TTC549 (cell line): ENCODE measurements at regions not wholly inside any gene's neighbourhood (a gene's known extent, or its start where the extent isn't known, plus 50 kb on each side); places are given as distances from the start of the nearest gene placed in this dataset.
"Not testable (repeated sequence)": the region's sequence is repeated elsewhere in the genome, so short reads cannot be mapped to it uniquely, and the experiment has no call there.

Experiments used
- FAIRE-seq: peaks from 2 replicates; lab custom pipeline; 2012; peaks lifted over from hg19 to GRCh38; lab: Jason Lieb, UNC

- FAIRE-seq, result no peak
These were observed 350.4 kb upstream of the FSIP2 start for GRCh38 chr2:185388226-185388625.

- FAIRE-seq, result no peak
These were observed 347.1 kb upstream of the FSIP2 start for GRCh38 chr2:185391543-185391942.

GRCh38 chr2:185393091-185393490 lies 345.5 kb upstream of the FSIP2 start:
- FAIRE-seq, result no peak

GRCh38 chr2:185402474-185402873 lies 336.1 kb upstream of the FSIP2 start:
- peak; percentile 34 for FAIRE-seq

GRCh38 chr2:185404578-185404977 lies 334.0 kb upstream of the FSIP2 start:
- FAIRE-seq, result no peak

- FAIRE-seq, result no peak
These were observed 321.5 kb upstream of the FSIP2 start for GRCh38 chr2:185417111-185417510.

- no peak for FAIRE-seq
These were observed 320.9 kb upstream of the FSIP2 start for GRCh38 chr2:185417688-185418087.

- FAIRE-seq, result not testable (repeated sequence)
These were observed 313.5 kb upstream of the FSIP2 start for GRCh38 chr2:185424958-185425629.

GRCh38 chr2:185428000-185428399 lies 310.6 kb upstream of the FSIP2 start:
- FAIRE-seq, result no peak

- FAIRE-seq, result no peak
These were observed 304.8 kb upstream of the FSIP2 start for GRCh38 chr2:185433824-185434223.

GRCh38 chr2:185436787-185437372 lies 301.7 kb upstream of the FSIP2 start:
- FAIRE-seq, result no peak

GRCh38 chr2:185441486-185442005 lies 297.1 kb upstream of the FSIP2 start:
- no peak for FAIRE-seq

- no peak for FAIRE-seq
These were observed 282.1 kb upstream of the FSIP2 start for GRCh38 chr2:185456517-185456916.

- FAIRE-seq, result no peak
These were observed 275.1 kb upstream of the FSIP2 start for GRCh38 chr2:185463481-185463880.

GRCh38 chr2:185466915-185467314 lies 271.7 kb upstream of the FSIP2 start:
- no peak for FAIRE-seq

GRCh38 chr2:185471441-185471840 lies 267.2 kb upstream of the FSIP2 start:
- no peak for FAIRE-seq

GRCh38 chr2:185472574-185472973 lies 266.0 kb upstream of the FSIP2 start:
- no peak for FAIRE-seq

- FAIRE-seq, result no peak
These were observed 264.8 kb upstream of the FSIP2 start for GRCh38 chr2:185473838-185474237.

GRCh38 chr2:185475914-185476313 lies 262.7 kb upstream of the FSIP2 start:
- no peak for FAIRE-seq

- no peak for FAIRE-seq
These were observed 261.2 kb upstream of the FSIP2 start for GRCh38 chr2:185477452-185477851.

- FAIRE-seq, result no peak
These were observed 254.0 kb upstream of the FSIP2 start for GRCh38 chr2:185484602-185485001.

GRCh38 chr2:185502351-185502750 lies 236.3 kb upstream of the FSIP2 start:
- no peak for FAIRE-seq

GRCh38 chr2:185507719-185508118 lies 230.9 kb upstream of the FSIP2 start:
- no peak for FAIRE-seq

GRCh38 chr2:185510060-185510459 lies 228.5 kb upstream of the FSIP2 start:
- FAIRE-seq, result no peak
